ENCODE measurements at regions not wholly inside any gene's neighbourhood (a gene's known extent, or its start where the extent isn't known, plus 50 kb on each side); places are given as distances from the start of the nearest gene placed in this dataset.

GRCh38 chr14:88951370-88951769 lies 126.9 kb downstream of the TTC8 start:
- H3K4me3 Mint-ChIP-seq, result no peak overlapping the region
- no peak overlapping the region for H3K27ac Mint-ChIP-seq
- H3K4me1 Mint-ChIP-seq (ENCODE audit: unreplicated experiment), result no peaks in the 10 kb centered on the region
- no peak for TF ChIP-seq CTCF (conservative IDR thresholded peaks at IDR 0.05)
- H3K36me3 Mint-ChIP-seq, result no peaks in the 10 kb centered on the region
- peaks cover 4% of the 10 kb centered on the region for H3K27me3 Mint-ChIP-seq
- DNase-seq (ENCODE audit: extremely low spot score, unreplicated experiment), result no peak
- peaks cover 5% of the 10 kb centered on the region for H3K9me3 Mint-ChIP-seq

- Mint-ChIP-seq H3K4me1 (ENCODE audit: unreplicated experiment) (no peaks in the 10 kb centered on the region), H3K9me3 (peaks cover 5% of the 10 kb centered on the region), H3K36me3 (no peaks in the 10 kb centered on the region), H3K27ac (no peak overlapping the region), H3K27me3 (peaks cover 3% of the 10 kb centered on the region), H3K4me3 (no peak overlapping the region)
- no peak for TF ChIP-seq CTCF (conservative IDR thresholded peaks at IDR 0.05)
- DNase-seq (ENCODE audit: extremely low spot score, unreplicated experiment), result no peak
Observed at GRCh38 chr14:88952901-88953300, 128.4 kb downstream of the TTC8 start.

DNA sequence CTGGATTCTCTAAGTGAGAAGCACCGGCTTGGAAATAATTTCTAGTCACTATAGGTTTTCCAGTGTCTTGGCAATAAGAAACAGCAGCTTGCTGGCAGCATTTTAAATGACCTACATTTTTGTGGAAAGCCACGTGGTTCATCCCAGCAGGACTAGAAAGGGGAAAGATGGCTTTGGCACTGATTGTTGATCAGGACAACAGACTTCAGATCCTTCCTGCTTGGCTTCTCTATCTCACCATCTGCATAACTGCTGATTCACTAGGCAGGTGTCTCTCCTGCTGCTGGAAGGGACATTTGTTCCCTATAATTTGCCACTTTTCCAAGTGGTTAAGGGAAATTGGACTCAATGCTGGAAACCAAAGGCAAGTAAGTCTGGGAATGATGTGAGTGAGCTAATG lies 131.0 kb downstream of the TTC8 start:
- H3K27me3 Mint-ChIP-seq, result no peaks in the 10 kb centered on the region
- TF ChIP-seq CTCF (conservative IDR thresholded peaks at IDR 0.05), result no peak
- peaks cover 5% of the 10 kb centered on the region for H3K9me3 Mint-ChIP-seq
- no peak for DNase-seq (ENCODE audit: extremely low spot score, unreplicated experiment)
- H3K4me1 Mint-ChIP-seq (ENCODE audit: unreplicated experiment), result no peaks in the 10 kb centered on the region
- H3K4me3 Mint-ChIP-seq, result no peak overlapping the region
- no peak overlapping the region for H3K27ac Mint-ChIP-seq
- H3K36me3 Mint-ChIP-seq, result no peaks in the 10 kb centered on the region

DNA sequence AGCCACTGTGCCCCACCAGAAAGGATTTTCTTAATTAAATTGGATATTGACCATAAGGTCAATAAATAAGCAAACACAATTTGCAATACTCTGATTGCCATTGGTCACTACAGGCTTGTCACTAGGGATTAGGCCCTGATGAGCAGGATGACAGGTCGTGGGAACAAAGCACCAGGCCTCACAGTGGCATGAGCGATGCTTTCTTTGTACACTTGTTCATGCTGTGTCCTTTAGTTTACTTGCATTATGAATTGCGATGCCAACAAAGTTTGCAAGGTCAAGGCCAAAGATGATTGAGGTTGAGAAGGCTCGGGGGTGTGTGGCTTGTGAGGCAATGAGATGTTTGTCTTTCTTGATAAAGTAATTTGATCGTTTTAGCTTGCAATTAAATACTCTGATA lies 136.0 kb downstream of the TTC8 start:
- H3K36me3 Mint-ChIP-seq, result no peaks in the 10 kb centered on the region
- H3K4me1 Mint-ChIP-seq (ENCODE audit: unreplicated experiment), result no peaks in the 10 kb centered on the region
- no peaks in the 10 kb centered on the region for H3K9me3 Mint-ChIP-seq
- no peak overlapping the region for H3K4me3 Mint-ChIP-seq
- no peak for DNase-seq (ENCODE audit: extremely low spot score, unreplicated experiment)
- peaks cover 5% of the 10 kb centered on the region for H3K27me3 Mint-ChIP-seq
- no peak overlapping the region for H3K27ac Mint-ChIP-seq
- no peak for TF ChIP-seq CTCF (conservative IDR thresholded peaks at IDR 0.05)

- H3K36me3 Mint-ChIP-seq, result no peaks in the 10 kb centered on the region
- DNase-seq (ENCODE audit: extremely low spot score, unreplicated experiment), result no peak
- TF ChIP-seq CTCF (conservative IDR thresholded peaks at IDR 0.05), result no peak
- no peak overlapping the region for H3K27ac Mint-ChIP-seq
- no peak overlapping the region for H3K4me3 Mint-ChIP-seq
- H3K4me1 Mint-ChIP-seq (ENCODE audit: unreplicated experiment), result no peaks in the 10 kb centered on the region
- H3K9me3 Mint-ChIP-seq, result no peaks in the 10 kb centered on the region
- peaks cover 5% of the 10 kb centered on the region for H3K27me3 Mint-ChIP-seq
Observed at GRCh38 chr14:88961214-88961613, 136.8 kb downstream of the TTC8 start.

- no peaks in the 10 kb centered on the region for H3K36me3 Mint-ChIP-seq
Observed at GRCh38 chr14:88962356-88962755, 137.9 kb downstream of the TTC8 start.

More at GRCh38 chr14:88962356-88962755, 137.9 kb downstream of the TTC8 start:
- no peak for DNase-seq (ENCODE audit: extremely low spot score, unreplicated experiment)
- no peak for TF ChIP-seq CTCF (conservative IDR thresholded peaks at IDR 0.05)
- H3K4me3 Mint-ChIP-seq, result no peak overlapping the region
- no peaks in the 10 kb centered on the region for H3K4me1 Mint-ChIP-seq (ENCODE audit: unreplicated experiment)
- H3K9me3 Mint-ChIP-seq, result no peaks in the 10 kb centered on the region
- peaks cover 5% of the 10 kb centered on the region for H3K27me3 Mint-ChIP-seq
- H3K27ac Mint-ChIP-seq, result no peak overlapping the region

All from type B pancreatic cell (in vitro differentiated cells).